Loucy (cell line): ENCODE measurements at regions not wholly inside any gene's neighbourhood (a gene's known extent, or its start where the extent isn't known, plus 50 kb on each side); places are given as distances from the start of the nearest gene placed in this dataset.
A peak's percentile ranks its signal among the peaks of the same experiment; 100 is the strongest.

Experiments used
- H2AFZ ChIP-seq: fragments of 200-600 bp; sonication (generic); 2 replicates; pipeline ENCODE4 v1.6.0; 2016; ENCODE audit warnings: antibody characterized with exemption, mild to moderate bottlenecking, low read length, moderate library complexity
- H3F3A ChIP-seq: fragments of 200-600 bp; 2 replicates; pipeline ENCODE4 v1.6.0; 2016; ENCODE audit warnings: antibody characterized with exemption, low read depth, mild to moderate bottlenecking
- H3K27me3 ChIP-seq: fragments of 200-600 bp; sonication (generic); 2 replicates; pipeline ENCODE4 v1.6.1; 2014; ENCODE audit warnings: low read length, mild to moderate bottlenecking; ENCODE audit not compliant: insufficient read depth, poor library complexity, severe bottlenecking
- H3K36me3 ChIP-seq: fragments of 200-600 bp; sonication (generic); 2 replicates; pipeline ENCODE4 v1.6.1; 2016; ENCODE audit warnings: low read length; ENCODE audit not compliant: insufficient read depth
- H3K4me1 ChIP-seq: fragments of 200-600 bp; sonication (generic); 2 replicates; pipeline ENCODE4 v1.5.1; 2014; ENCODE audit warnings: low read length, mild to moderate bottlenecking; ENCODE audit not compliant: insufficient read depth, poor library complexity, severe bottlenecking
- H3K4me2 ChIP-seq: fragments of 200-600 bp; sonication (generic); 2 replicates; pipeline ENCODE4 v1.6.0; 2014; ENCODE audit warnings: antibody characterized with exemption, low read length, low read depth, mild to moderate bottlenecking; ENCODE audit not compliant: poor library complexity, severe bottlenecking
- H3K4me3 ChIP-seq: fragments of 200-600 bp; sonication (generic); 2 replicates; pipeline ENCODE4 v1.5.1; 2014; ENCODE audit warnings: low read length, mild to moderate bottlenecking, mixed read lengths; ENCODE audit not compliant: poor library complexity, severe bottlenecking
- H3K79me2 ChIP-seq: fragments of 200-600 bp; sonication (generic); 2 replicates; pipeline ENCODE4 v1.6.1; 2014; ENCODE audit warnings: low read length; ENCODE audit not compliant: insufficient read depth
- H3K9ac ChIP-seq: fragments of 200-600 bp; sonication (generic); 2 replicates; pipeline ENCODE4 v1.6.0; 2014; ENCODE audit warnings: mild to moderate bottlenecking, low read depth, low read length, moderate library complexity; ENCODE audit not compliant: poor library complexity, severe bottlenecking
- H3K9me2 ChIP-seq: fragments of 200-600 bp; sonication (generic); replicated peaks from 2 replicates; pipeline ENCODE4 v1.6.1; 2016; ENCODE audit warnings: low read depth, low read length, mixed read lengths
- H3K9me3 ChIP-seq: fragments of 200-600 bp; sonication (generic); 2 replicates; pipeline ENCODE4 v1.6.1; 2014; ENCODE audit warnings: mild to moderate bottlenecking, antibody characterized with exemption, low read length, low read depth; ENCODE audit not compliant: insufficient read depth
- H4K20me1 ChIP-seq: fragments of 200-600 bp; sonication (generic); 2 replicates; pipeline ENCODE4 v1.6.0; 2014; ENCODE audit warnings: antibody characterized with exemption, low read length, mild to moderate bottlenecking; ENCODE audit not compliant: insufficient read depth, poor library complexity, severe bottlenecking
- CTCF ChIP-seq: fragments of 200-600 bp; sonication (generic); conservative IDR thresholded peaks from 2 replicates; pipeline ENCODE4 v1.5.1; 2014; ENCODE audit warnings: mild to moderate bottlenecking, antibody characterized with exemption, low read length
- EZH2phosphoT487 ChIP-seq: fragments of 200-600 bp; IDR thresholded peaks from 2 replicates; pipeline ENCODE4 v1.6.1; 2018; ENCODE audit warnings: antibody characterized with exemption, mild to moderate bottlenecking, moderate library complexity, borderline replicate concordance

- H3K9me3 ChIP-seq: no peaks in the 10 kb centered on the region; the same call in 1 of the 2 replicates
- H3K4me1 ChIP-seq: no peaks in the 10 kb centered on the region
- H3K79me2 ChIP-seq: no peaks in the 10 kb centered on the region
- TF ChIP-seq CTCF (peak; percentile 57), EZH2phosphoT487 (no peak)
- H4K20me1 ChIP-seq: no peaks in the 10 kb centered on the region
- H3K4me3 ChIP-seq: no peak overlapping the region
- no peaks in the 10 kb centered on the region for H3F3A ChIP-seq
- H3K27me3 ChIP-seq: no peaks in the 10 kb centered on the region
- no peaks in the 10 kb centered on the region for H3K9me2 ChIP-seq
- H3K4me2 ChIP-seq: no peak overlapping the region
- H3K9ac ChIP-seq: no peak overlapping the region
- H3K36me3 ChIP-seq: no peaks in the 10 kb centered on the region
- H2AFZ ChIP-seq: no peak overlapping the region
Measured at GRCh38 chr15:62241135-62241770, 76.2 kb upstream of the C2CD4B start.

DNA sequence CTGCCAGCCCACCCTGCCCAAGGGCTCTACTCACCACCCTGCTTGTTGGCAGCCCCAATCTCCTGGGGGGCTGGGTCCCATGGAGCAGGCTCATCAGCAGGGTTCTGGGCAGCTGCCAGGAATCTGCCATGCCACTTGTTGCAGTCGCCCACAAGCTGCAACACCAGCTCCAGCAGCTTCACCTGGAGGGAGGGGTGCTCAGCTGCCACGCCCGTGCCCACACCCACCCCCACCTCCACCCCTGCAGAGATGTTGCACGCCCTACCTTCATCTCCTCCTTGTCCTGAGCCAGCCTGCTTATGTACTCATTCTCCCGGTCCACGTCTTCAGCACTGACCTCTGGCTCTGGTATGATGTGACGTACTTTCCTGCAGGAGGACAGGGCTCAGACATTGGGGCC, 77.9 kb upstream of the C2CD4B start:
- H3K79me2 ChIP-seq: no peaks in the 10 kb centered on the region
- no peak overlapping the region for H3K4me3 ChIP-seq
- H2AFZ ChIP-seq: no peak overlapping the region
- H4K20me1 ChIP-seq: no peaks in the 10 kb centered on the region
- H3K9me2 ChIP-seq: no peaks in the 10 kb centered on the region
- no peaks in the 10 kb centered on the region for H3F3A ChIP-seq
- H3K36me3 ChIP-seq: no peaks in the 10 kb centered on the region
- H3K9me3 ChIP-seq: no peaks in the 10 kb centered on the region; the same call in 1 of the 2 replicates
- H3K27me3 ChIP-seq: no peaks in the 10 kb centered on the region
- H3K4me2 ChIP-seq: no peak overlapping the region
- H3K4me1 ChIP-seq: no peaks in the 10 kb centered on the region
- H3K9ac ChIP-seq: no peak overlapping the region
- TF ChIP-seq EZH2phosphoT487 (no peak), CTCF (no peak)

- Histone ChIP-seq H3K4me1 (no peaks in the 10 kb centered on the region), H3K9me2 (no peaks in the 10 kb centered on the region), H4K20me1 (no peaks in the 10 kb centered on the region), H3K9ac (no peak overlapping the region), H3K4me2 (no peak overlapping the region), H3F3A (no peaks in the 10 kb centered on the region), H3K79me2 (no peaks in the 10 kb centered on the region), H3K36me3 (no peaks in the 10 kb centered on the region), H3K9me3 (no peaks in the 10 kb centered on the region), H2AFZ (no peak overlapping the region), H3K27me3 (no peaks in the 10 kb centered on the region), H3K4me3 (no peak overlapping the region)
- TF ChIP-seq CTCF (peak; percentile 47), EZH2phosphoT487 (no peak)
Measured at GRCh38 chr15:62244762-62245161, 79.7 kb upstream of the C2CD4B start.
